SK-N-SH treated with all-trans-retinoic acid at 6 μM for 48 hours (cell line): ENCODE measurements at regions not wholly inside any gene's neighbourhood (a gene's known extent, or its start where the extent isn't known, plus 50 kb on each side); places are given as distances from the start of the nearest gene placed in this dataset.

Experiments used
- ATAC-seq: fragments of 200-7000 bp; cut with Tn5 transposase; 3 replicates; pipeline ENCODE4 v1.9.1; 2020; ENCODE audit warnings: mild to moderate bottlenecking, moderate library complexity
- ARNTL ChIP-seq: fragments of 450-650 bp; formaldehyde crosslinking; IDR thresholded peaks from 2 replicates; pipeline ENCODE4 v1.5.0; 2020; ENCODE audit warnings: low read depth, mild to moderate bottlenecking, moderate library complexity, borderline replicate concordance
- BACH2 ChIP-seq: fragments of 250-450 bp; sonication (Bioruptor Pico); IDR thresholded peaks from 2 replicates; pipeline ENCODE4 v1.9.0; 2021; ENCODE audit warnings: mild to moderate bottlenecking, borderline replicate concordance
- CSDC2 ChIP-seq: fragments of 250-450 bp; sonication (Bioruptor Pico); IDR thresholded peaks from 2 replicates; pipeline ENCODE4 v1.5.0; 2020; ENCODE audit warnings: mild to moderate bottlenecking, moderate library complexity
- CSRNP3 ChIP-seq: fragments of 250-450 bp; sonication (Bioruptor Pico); IDR thresholded peaks from 2 replicates; pipeline ENCODE4 v1.5.1; 2021; ENCODE audit warnings: mild to moderate bottlenecking, moderate library complexity
- ESRRG ChIP-seq: fragments of 250-450 bp; sonication (Bioruptor Pico); IDR thresholded peaks from 2 replicates; pipeline ENCODE4 v1.6.1; 2021; ENCODE audit warnings: mild to moderate bottlenecking
- GLIS3 ChIP-seq: fragments of 250-450 bp; sonication (Bioruptor Pico); IDR thresholded peaks from 2 replicates; pipeline ENCODE4 v1.5.0; 2020; ENCODE audit warnings: mild to moderate bottlenecking, moderate library complexity
- OSR1 ChIP-seq: fragments of 250-450 bp; sonication (Bioruptor Pico); IDR thresholded peaks from 2 replicates; pipeline ENCODE4 v1.8.0; 2022; ENCODE audit warnings: moderate library complexity, mild to moderate bottlenecking, inconsistent platforms
- PATZ1 ChIP-seq: fragments of 250-450 bp; sonication (Bioruptor Pico); IDR thresholded peaks from 2 replicates; pipeline ENCODE4 v1.8.0; 2020; ENCODE audit warnings: mild to moderate bottlenecking, moderate library complexity, borderline replicate concordance
- POU6F1 ChIP-seq: fragments of 250-450 bp; sonication (Bioruptor Pico); IDR thresholded peaks from 2 replicates; pipeline ENCODE4 v1.8.0; 2021; ENCODE audit warnings: low read depth, mild to moderate bottlenecking, moderate library complexity, borderline replicate concordance
- PPARA ChIP-seq: fragments of 250-450 bp; sonication (Bioruptor Pico); IDR thresholded peaks from 2 replicates; pipeline ENCODE4 v1.5.0; 2020; ENCODE audit warnings: mild to moderate bottlenecking, borderline replicate concordance
- RARB ChIP-seq: fragments of 250-450 bp; sonication (Bioruptor Pico); IDR thresholded peaks from 2 replicates; pipeline ENCODE4 v1.8.0; 2021; ENCODE audit warnings: mild to moderate bottlenecking, moderate library complexity
- SNAI2 ChIP-seq: fragments of 250-450 bp; sonication (Bioruptor Pico); IDR thresholded peaks from 2 replicates; pipeline ENCODE4 v1.5.0; 2020; ENCODE audit warnings: mild to moderate bottlenecking, moderate library complexity
- TCF4 ChIP-seq: fragments of 250-450 bp; sonication (Bioruptor Pico); IDR thresholded peaks from 2 replicates; pipeline ENCODE4 v1.8.0; 2021; ENCODE audit warnings: mild to moderate bottlenecking, moderate library complexity, borderline replicate concordance
- TOX ChIP-seq: fragments of 250-450 bp; sonication (Bioruptor Pico); IDR thresholded peaks from 2 replicates; pipeline ENCODE4 v1.8.0; 2021; ENCODE audit warnings: mild to moderate bottlenecking, moderate library complexity, borderline replicate concordance
- TSHZ2 ChIP-seq: fragments of 250-450 bp; sonication (Bioruptor Pico); IDR thresholded peaks from 2 replicates; pipeline ENCODE4 v1.5.0; 2020; ENCODE audit warnings: mild to moderate bottlenecking, moderate library complexity
- ZC3H10 ChIP-seq: fragments of 250-450 bp; sonication (Bioruptor Pico); IDR thresholded peaks from 2 replicates; pipeline ENCODE4 v1.5.1; 2021; ENCODE audit warnings: mild to moderate bottlenecking, moderate library complexity
- ZFP3 ChIP-seq: fragments of 250-450 bp; sonication (Bioruptor Pico); IDR thresholded peaks from 2 replicates; pipeline ENCODE4 v1.5.0; 2020; ENCODE audit warnings: mild to moderate bottlenecking, moderate library complexity
- ZFP30 ChIP-seq: fragments of 450-650 bp; formaldehyde crosslinking; IDR thresholded peaks from 2 replicates; pipeline ENCODE4 v1.5.0; 2022; ENCODE audit warnings: mild to moderate bottlenecking, moderate library complexity
- ZNF565 ChIP-seq: fragments of 450-650 bp; formaldehyde crosslinking; conservative IDR thresholded peaks from 2 replicates; pipeline ENCODE4 v1.5.0; 2020; ENCODE audit warnings: low read depth, mild to moderate bottlenecking, moderate library complexity
- ZNF70 ChIP-seq: fragments of 450-650 bp; formaldehyde crosslinking; IDR thresholded peaks from 2 replicates; pipeline ENCODE4 v1.5.0; 2020; ENCODE audit warnings: mild to moderate bottlenecking, moderate library complexity
- ZNF8 ChIP-seq: fragments of 450-650 bp; formaldehyde crosslinking; IDR thresholded peaks from 2 replicates; pipeline ENCODE4 v1.5.0; 2020; ENCODE audit warnings: mild to moderate bottlenecking, moderate library complexity

GRCh38 chr2:21668078-21668710 is 544.4 kb downstream of the TDRD15 start:
- no peak for TF ChIP-seq ZNF8 (CRISPR knock-in tag)
- no peak for TF ChIP-seq ZNF565 (CRISPR knock-in tag)
- no peak for TF ChIP-seq ZFP30 (CRISPR knock-in tag)
- TF ChIP-seq GLIS3 (CRISPR knock-in tag), result no peak
- no peak for TF ChIP-seq TCF4 (CRISPR knock-in tag)
- TF ChIP-seq RARB (CRISPR knock-in tag), result no peak
- no peak for TF ChIP-seq ZFP3
- TF ChIP-seq BACH2 (CRISPR knock-in tag), result no peak
- no peak for TF ChIP-seq CSRNP3 (CRISPR knock-in tag)
- no peak for TF ChIP-seq PATZ1 (CRISPR knock-in tag)
- no peak for TF ChIP-seq ZNF70 (CRISPR knock-in tag)
- no peak for TF ChIP-seq ZC3H10
- no peak for TF ChIP-seq OSR1
- TF ChIP-seq SNAI2 (CRISPR knock-in tag), result no peak
- no peak for TF ChIP-seq PPARA
- TF ChIP-seq CSDC2 (CRISPR knock-in tag), result no peak

GRCh38 chr2:21676041-21676440 is 552.3 kb downstream of the TDRD15 start:
- no peak for ATAC-seq
- no peak for TF ChIP-seq CSDC2 (CRISPR knock-in tag)
- TF ChIP-seq PATZ1 (CRISPR knock-in tag), result no peak
- TF ChIP-seq ZNF565 (CRISPR knock-in tag), result no peak
- TF ChIP-seq ZNF8 (CRISPR knock-in tag), result no peak

More at GRCh38 chr2:21668078-21668710, 544.4 kb downstream of the TDRD15 start:
- ATAC-seq, result no peak

GRCh38 chr2:21676676-21677075 is 552.9 kb downstream of the TDRD15 start:
- no peak for TF ChIP-seq PPARA
- ATAC-seq, result no peak

- no peak for ATAC-seq
- TF ChIP-seq ZNF565 (CRISPR knock-in tag), result no peak
- TF ChIP-seq RARB (CRISPR knock-in tag), result no peak
- TF ChIP-seq ZNF70 (CRISPR knock-in tag), result no peak
- no peak for TF ChIP-seq ARNTL (CRISPR knock-in tag)
- TF ChIP-seq OSR1, result no peak
- no peak for TF ChIP-seq PATZ1 (CRISPR knock-in tag)
- no peak for TF ChIP-seq TCF4 (CRISPR knock-in tag)
- TF ChIP-seq POU6F1 (CRISPR knock-in tag), result no peak
- no peak for TF ChIP-seq ZNF8 (CRISPR knock-in tag)
- no peak for TF ChIP-seq ESRRG (CRISPR knock-in tag)
- TF ChIP-seq GLIS3 (CRISPR knock-in tag), result no peak
- no peak for TF ChIP-seq TSHZ2 (CRISPR knock-in tag)
- no peak for TF ChIP-seq TOX (CRISPR knock-in tag)
- TF ChIP-seq SNAI2 (CRISPR knock-in tag), result no peak
- TF ChIP-seq PPARA, result no peak
- no peak for TF ChIP-seq ZFP3
- TF ChIP-seq, all 23 proteins: peak for 0
These were observed 560.1 kb downstream of the TDRD15 start for GRCh38 chr2:21683838-21684237.
